ENCODE measurements at regions not wholly inside any gene's neighbourhood (a gene's known extent, or its start where the extent isn't known, plus 50 kb on each side); places are given as distances from the start of the nearest gene placed in this dataset.

- no peak for DNase-seq
These were observed 421.0 kb downstream of the DYNC2H1 start for GRCh38 chr11:103530257-103530656.

GRCh38 chr11:103532133-103532788, 423.0 kb downstream of the DYNC2H1 start:
- no peak for DNase-seq

- DNase-seq, result no peak
These were observed 425.0 kb downstream of the DYNC2H1 start for GRCh38 chr11:103534191-103534590.

GRCh38 chr11:103534959-103535358, 425.7 kb downstream of the DYNC2H1 start:
- no peak for DNase-seq

- DNase-seq, result no peak
These were observed 427.1 kb downstream of the DYNC2H1 start for GRCh38 chr11:103536335-103536722.

- peak; percentile 5 for DNase-seq
These were observed 428.8 kb downstream of the DYNC2H1 start for GRCh38 chr11:103537904-103538502.

- no peak for DNase-seq
These were observed 429.9 kb downstream of the DYNC2H1 start for GRCh38 chr11:103539166-103539565.

- no peak for DNase-seq
These were observed 432.1 kb downstream of the DYNC2H1 start for GRCh38 chr11:103541186-103541795.

- no peak for DNase-seq
These were observed 433.6 kb downstream of the DYNC2H1 start for GRCh38 chr11:103542851-103543250.

- no peak for DNase-seq
These were observed 434.2 kb downstream of the DYNC2H1 start for GRCh38 chr11:103543456-103543855.

GRCh38 chr11:103544874-103545273, 435.6 kb downstream of the DYNC2H1 start:
- no peak for DNase-seq

GRCh38 chr11:103545551-103545950, 436.3 kb downstream of the DYNC2H1 start:
- no peak for DNase-seq

- DNase-seq, result no peak
These were observed 437.0 kb downstream of the DYNC2H1 start for GRCh38 chr11:103546236-103546635.

GRCh38 chr11:103547024-103547423, 437.8 kb downstream of the DYNC2H1 start:
- DNase-seq, result no peak

- no peak for DNase-seq
These were observed 438.5 kb downstream of the DYNC2H1 start for GRCh38 chr11:103547691-103548090.

GRCh38 chr11:103548838-103549237, 439.6 kb downstream of the DYNC2H1 start:
- DNase-seq, result no peak

- no peak for DNase-seq
These were observed 441.6 kb downstream of the DYNC2H1 start for GRCh38 chr11:103550811-103551210.

GRCh38 chr11:103552086-103552485, 442.9 kb downstream of the DYNC2H1 start:
- DNase-seq, result no peak

GRCh38 chr11:103556171-103556570, 446.9 kb downstream of the DYNC2H1 start:
- DNase-seq, result no peak

GRCh38 chr11:103566116-103566515, 456.9 kb downstream of the DYNC2H1 start:
- DNase-seq, result no peak

GRCh38 chr11:103581760-103582159, 454.7 kb upstream of the DDI1 start:
- no peak for DNase-seq

GRCh38 chr11:103582351-103582909, 454.0 kb upstream of the DDI1 start:
- no peak for DNase-seq

GRCh38 chr11:103584021-103584420, 452.4 kb upstream of the DDI1 start:
- DNase-seq, result no peak

- DNase-seq, result no peak
These were observed 451.7 kb upstream of the DDI1 start for GRCh38 chr11:103584720-103585119.
